Hematopoietic multipotent progenitor cell treated with erythropoietin and hydrocortisone succinate and interleukin-3 and kit ligand, for 17 days (in vitro differentiated cells): ENCODE measurements at regions not wholly inside any gene's neighbourhood (a gene's known extent, or its start where the extent isn't known, plus 50 kb on each side); places are given as distances from the start of the nearest gene placed in this dataset.
"Not testable (repeated sequence)": the region's sequence is repeated elsewhere in the genome, so short reads cannot be mapped to it uniquely, and the experiment has no call there.

Experiments used
- DNase-seq: peaks from one replicate; pipeline ENCODE4 v3.0.0-alpha.2; 2015; ENCODE audit warnings: low spot score

DNA sequence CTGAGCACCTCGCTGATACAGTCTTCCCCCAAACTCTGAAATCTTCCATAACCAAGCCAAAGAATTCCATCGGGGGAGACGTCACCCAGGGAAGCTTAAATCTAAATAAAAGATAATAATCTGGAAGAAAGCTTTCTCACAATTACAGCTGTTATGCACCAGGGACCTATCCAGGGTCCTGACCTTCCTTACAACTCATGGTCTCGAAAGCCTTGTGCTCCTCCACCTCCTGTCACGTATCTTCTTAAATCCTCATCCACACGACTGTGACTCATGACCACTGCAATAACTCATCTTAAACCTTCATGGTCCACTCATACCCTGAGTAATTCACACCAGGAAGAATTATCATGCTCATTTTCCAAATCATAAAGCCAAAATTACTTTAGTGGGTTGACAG, 166.8 kb upstream of the FRG1 start:
- DNase-seq = no peak

DNA sequence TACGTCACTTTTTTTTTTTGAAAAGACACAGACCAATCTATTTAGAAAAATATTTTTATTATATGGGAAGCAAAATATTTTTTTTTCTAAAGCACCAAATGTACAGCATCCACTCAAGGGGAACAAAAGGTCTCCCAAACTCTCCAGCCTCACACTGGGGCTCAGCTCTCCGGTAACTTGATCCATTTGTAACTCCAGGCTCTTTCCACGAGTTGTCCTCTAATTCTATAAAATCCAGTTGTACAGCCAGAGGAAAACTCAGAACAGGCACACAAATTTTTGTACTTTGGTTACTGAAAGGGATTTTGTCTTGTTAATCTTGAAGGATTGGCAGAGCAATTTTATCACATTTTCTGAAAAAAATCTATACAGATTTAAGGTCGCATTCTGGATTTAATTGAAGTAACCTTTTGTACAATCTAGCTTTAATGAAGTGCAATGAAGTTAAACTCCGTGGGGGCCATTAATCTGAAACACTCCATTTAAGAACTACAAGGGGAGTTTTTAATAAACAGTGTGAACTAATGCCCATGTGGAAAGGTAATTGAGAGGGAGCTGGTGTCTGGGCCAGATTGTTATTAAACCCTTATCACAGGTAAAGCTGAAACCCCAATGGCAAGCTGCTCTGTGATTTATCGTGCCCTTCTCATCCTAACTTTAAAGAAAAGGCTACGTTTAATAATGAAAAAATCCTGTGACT, 161.2 kb upstream of the FRG1 start:
- no peak for DNase-seq

DNA sequence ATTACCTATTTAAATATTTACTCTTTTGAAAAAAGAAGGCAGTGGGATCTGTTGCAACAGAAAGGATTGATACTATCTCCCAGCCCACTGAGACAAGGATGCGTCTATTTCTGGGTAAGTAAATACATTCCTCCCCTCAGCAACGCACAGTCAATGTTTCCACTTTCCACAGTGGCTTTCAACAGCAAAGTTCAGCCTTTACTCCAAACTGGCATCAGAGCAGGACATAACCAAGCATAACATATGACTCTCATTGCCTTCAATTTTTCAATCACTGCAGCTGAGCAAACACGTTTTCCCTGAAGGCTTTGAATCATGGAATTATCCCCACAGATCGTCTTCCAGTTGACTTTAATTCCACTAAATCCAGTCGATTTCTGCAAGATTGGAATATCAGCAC, 160.3 kb upstream of the FRG1 start:
- DNase-seq = no peak

DNA sequence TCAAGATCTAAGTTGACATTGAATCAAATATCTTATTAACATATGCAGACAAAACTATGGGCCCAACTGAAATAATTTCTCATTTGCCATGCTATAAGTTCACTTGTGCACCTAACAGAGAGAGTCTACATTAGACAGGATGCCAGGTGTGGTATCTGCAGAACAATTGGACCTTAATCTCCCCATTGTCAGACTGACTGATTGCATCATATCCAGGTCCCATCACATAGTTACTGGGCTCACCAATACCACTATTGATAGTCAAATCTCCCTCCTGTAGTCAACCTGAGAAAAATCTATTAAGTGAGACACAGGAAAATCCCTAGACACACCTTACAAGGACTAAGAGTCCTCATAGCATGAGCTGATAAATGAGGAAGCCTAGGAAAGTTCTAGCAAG, 156.0 kb upstream of the FRG1 start:
- no peak for DNase-seq

DNA sequence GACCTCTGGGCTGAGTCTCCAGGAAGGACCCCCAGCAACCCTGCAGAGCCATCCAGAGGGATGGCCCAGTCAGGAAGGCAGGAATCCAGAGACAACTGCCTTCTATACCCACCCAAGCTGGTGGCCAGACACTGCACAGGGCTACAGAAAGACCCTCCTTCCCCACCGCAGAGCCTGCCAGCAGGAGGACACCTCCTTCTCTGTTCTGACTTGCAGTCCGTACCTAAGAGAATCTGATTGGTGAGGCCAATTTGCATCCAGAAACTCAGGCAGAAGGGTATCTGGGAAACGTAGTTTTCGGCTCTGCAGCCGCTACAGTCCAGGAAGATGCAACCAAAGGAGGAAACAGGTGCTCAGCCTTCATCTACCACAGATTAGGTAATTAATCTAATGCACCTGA, 155.4 kb upstream of the FRG1 start:
- DNase-seq = no peak

DNA sequence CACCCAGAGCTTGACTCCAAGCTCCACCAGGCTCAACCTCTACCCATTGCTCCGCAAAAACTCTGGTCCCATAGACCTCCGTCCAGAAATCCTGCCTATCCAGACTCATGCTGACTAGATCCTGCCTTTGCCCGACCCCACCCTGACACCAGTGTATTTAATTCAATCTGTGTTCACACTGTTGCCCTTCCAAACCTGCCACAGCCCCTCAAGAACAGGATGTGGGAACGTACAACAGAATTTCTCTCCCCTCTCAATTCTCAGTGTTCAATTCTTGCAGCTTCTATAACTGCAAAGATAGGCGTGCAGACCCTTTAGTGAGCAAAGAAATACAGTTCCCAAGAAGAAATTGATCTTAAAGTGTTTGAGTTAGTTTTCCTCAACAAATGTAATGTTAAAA, 154.2 kb upstream of the FRG1 start:
- DNase-seq = no peak

DNA sequence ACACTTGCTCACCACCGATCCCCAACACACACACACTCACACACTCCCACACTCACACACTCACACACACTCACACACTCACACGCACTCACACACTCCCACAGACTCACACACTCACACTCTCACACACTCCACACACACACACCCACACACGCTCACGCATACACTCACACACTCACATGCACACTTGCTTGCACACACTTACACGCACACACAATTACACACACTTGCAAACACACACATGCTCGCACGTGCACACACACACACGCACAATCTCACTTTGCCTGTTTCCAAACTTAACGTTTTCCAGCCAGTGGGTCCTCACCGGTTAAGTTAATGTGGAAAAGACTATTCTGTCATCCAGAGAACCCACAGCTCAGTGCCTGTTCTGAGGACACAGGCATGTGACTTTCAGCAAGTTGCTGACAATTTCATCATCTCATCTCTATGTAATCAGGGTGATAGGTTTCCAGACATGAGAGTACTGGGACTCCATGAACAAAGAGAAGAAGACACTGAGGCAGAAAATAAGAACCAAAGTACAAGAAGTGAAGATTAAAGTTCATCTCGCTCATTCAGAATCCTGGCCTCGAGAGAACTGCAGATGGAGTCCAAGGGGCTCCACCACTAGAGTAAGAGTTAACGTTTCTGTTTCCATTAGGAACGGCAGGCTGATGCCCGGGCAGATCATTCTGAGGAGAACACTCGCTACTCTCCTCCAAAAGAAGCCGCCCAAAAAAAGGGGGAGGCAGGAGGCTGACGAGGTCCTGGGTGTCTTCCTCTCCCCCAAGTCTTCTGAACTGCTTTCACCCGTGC, 153.2 kb upstream of the FRG1 start:
- DNase-seq = no peak

DNA sequence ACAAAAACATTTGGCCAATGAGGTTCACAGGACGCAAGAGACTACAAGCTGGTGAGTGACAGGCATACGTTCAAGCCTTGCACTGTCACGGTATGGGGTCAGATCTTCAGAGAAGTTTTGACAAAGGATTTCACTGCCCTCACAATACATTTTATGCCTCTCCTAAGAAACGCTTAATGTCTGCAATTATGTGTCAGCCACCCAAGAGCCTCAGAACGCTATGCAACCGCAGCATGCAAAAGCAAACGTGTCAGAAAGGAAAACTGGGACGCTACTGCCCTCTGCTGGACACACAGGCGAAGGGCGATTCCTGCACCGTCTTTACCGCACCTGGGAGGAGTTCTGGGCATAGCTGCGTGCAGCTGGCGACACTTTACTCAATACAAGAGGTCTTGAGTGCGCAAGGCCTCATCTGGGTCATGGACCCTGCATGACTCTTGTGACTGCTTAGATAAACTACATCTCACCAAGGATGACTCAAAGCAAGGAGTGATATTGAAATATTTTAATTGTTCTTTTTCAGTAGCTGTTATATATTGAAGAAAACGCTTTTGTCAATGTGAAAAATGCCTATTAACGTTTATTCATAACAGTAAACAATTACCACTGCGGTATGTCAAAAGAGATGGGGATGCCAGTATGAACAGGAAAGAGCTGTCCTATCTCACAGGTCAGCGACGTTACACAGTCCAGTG, 147.6 kb upstream of the FRG1 start:
- DNase-seq = peak; percentile 65

DNA sequence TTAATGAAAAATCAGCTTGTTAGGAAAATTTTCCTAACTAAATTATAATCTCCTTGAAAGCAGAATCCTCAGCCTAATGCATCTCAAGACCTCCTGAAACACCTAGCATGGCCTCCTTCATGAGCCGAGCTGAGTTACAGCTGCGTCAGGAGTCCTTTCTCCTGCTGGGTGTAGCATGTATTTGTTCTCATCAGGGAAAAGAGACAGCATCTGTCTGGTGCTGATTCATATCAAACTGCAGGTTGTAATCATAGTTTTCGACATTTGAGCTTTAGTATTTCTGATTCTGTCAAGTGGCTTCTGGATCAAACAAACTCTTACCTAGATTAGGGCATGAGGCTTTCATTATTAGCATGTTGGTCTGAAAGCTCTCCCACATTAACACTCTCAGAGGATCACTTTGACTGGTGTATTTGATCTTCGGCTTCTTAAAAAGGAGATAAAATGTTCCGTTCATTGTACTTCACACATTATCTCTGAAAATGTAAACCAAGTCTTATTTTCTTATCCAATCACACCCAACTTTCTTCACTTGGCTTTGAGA, 140.1 kb upstream of the FRG1 start:
- no peak for DNase-seq

DNA sequence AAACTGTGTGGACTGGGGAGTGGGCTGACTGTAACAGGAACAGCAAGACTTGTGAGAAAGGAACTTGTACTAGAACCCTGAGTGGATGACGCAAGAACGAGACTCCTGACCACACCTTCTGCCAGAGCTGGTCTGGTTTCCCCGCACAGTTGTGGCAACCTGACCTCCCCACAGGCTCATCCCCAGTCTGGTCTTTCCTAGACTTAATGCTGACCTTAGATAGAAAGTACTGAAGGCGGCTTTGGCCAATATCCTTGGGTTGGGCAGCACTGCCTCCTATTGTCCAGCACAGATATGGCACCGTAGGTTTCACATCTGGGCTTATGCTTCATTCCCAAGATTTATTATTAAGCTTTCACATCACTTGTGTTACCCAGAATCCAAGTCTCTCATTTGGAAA, 137.8 kb upstream of the FRG1 start:
- no peak for DNase-seq

DNA sequence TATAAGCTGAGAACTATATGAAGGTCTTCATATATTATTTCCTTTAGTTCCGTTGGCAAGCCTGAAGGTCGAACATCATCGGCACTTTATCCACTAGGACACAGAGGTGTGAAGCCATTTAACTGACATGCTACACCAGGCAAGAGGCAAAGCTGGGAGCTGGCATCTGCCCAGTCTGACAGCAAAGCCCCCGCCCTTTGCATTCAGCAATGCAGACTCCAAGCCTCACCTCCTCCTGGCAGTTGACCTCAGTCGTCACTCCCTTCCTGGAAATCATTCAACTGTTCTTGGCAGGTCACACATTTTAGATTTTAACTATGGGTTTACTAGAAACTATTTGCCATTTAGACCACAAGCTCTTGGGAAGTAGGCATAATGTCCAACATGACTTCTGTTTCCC, 135.8 kb upstream of the FRG1 start:
- peak; percentile 17 for DNase-seq

DNA sequence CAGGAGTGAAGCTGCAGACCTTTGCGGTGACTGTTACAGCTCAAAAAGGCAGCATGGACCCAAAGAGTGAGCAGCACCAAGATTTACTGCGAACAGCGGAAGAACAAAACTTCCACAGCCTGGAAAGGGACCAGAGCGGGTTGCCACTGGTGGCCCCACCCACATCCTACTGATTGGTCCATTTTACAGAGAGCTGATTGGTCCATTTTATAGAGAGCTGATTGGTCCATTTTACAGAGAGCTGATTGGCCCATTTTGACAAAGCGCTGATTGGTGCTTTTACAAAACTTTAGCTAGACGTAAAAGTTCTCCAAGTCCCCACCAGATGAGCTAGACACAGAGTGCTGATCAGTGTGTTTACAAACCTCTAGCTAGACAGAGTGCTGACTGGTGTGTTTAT, 134.2 kb upstream of the FRG1 start:
- DNase-seq = no peak

DNA sequence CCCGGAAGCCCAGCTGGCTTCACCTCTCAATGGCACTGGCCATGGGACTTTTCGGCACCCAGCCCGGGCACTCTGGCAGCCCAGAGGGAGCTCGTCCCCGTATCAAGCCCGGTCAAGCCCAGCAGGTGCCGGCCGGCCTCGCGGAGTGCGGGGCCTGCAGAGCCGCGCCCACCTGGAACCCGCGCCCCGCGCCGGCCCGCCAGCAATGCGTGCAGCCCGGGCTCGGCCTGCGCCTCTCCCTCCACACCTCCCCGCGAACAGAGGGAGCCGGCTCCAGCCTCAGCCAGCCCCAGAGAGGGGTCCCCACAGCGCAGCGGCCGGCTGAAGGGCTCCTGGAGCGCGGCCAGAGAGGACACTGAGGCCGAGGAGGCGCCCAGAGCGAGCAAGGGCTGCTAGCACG, 133.6 kb upstream of the FRG1 start:
- DNase-seq = no peak

DNA sequence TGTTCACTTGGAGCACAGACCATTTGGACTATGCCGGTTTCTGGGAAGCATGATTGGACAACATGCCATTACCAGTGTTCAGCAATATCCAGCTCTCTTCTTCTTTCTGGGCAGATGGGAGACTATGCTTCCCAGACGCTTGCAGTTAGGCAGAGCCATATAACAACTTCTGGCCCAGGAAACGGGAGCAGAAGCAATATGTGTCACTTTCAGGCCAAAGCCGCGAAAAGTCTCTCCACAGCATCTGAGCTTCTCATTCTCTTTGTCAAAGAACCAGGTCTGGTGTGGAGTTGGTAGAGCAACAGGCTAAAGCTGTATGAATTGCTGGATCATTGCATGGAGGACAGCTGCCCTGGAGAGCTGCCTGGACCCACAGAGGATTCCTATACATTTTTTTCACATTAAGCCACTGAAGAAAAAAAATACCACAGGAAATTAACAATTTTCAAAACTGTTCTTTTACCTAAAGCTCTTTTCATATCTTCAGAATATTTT, 131.4 kb upstream of the FRG1 start:
- no peak for DNase-seq

DNA sequence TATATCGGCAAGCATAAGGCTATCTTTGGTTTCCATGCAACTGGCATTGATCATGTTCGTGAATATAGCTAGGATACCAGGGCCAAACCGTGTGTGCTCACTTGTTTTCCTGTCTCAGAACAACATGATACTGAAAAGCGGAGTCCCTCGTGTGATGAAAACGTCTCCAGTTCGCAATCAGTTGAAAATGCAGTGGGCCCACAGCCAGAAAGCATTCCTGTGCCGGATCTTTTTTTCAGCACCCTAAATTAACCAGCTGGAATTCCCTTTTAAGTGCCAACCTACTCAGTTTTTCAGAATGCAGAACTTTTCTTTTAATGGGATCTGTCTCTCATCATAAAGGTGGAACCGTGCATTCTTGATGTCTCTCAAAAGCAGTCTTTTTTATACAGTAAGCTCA, 130.8 kb upstream of the FRG1 start:
- no peak for DNase-seq

DNA sequence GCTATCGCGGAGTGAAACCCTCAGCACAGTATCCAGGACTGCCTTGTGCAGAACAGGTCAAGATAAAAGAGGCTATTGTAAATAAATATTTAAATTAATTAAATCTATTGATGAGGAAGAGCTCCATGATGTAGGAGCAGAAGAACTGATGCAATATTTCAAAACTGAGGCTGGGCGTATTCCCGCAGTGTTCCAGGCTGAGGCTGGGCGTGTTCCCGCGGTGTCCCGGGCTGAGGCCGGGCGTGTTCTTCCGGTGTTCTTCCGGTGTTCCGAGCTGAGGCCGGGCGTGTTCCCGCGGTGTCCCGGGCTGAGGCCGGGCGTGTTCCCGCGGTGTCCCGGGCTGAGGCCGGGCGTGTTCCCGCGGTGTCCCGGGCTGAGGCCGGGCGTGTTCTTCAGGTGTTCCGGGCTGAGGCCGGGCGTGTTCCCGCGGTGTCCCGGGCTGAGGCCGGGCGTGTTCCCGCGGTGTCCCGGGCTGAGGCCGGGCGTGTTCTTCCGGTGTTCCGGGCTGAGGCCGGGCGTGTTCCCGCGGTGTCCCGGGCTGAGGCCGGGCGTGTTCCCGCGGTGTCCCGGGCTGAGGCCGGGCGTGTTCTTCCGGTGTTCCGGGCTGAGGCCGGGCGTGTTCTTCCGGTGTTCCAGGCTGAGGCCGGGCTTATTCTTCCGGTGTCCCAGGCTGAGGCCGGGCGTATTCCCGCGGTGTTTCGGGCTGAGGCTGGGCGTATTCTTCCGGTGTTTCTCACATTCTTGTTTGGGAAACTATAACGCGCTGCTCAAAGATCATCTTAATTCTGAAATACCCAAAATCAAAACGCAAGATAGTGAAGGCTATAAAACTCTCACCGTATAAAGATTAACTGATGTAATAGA, 130.1 kb upstream of the FRG1 start:
- DNase-seq = not testable (repeated sequence)

DNA sequence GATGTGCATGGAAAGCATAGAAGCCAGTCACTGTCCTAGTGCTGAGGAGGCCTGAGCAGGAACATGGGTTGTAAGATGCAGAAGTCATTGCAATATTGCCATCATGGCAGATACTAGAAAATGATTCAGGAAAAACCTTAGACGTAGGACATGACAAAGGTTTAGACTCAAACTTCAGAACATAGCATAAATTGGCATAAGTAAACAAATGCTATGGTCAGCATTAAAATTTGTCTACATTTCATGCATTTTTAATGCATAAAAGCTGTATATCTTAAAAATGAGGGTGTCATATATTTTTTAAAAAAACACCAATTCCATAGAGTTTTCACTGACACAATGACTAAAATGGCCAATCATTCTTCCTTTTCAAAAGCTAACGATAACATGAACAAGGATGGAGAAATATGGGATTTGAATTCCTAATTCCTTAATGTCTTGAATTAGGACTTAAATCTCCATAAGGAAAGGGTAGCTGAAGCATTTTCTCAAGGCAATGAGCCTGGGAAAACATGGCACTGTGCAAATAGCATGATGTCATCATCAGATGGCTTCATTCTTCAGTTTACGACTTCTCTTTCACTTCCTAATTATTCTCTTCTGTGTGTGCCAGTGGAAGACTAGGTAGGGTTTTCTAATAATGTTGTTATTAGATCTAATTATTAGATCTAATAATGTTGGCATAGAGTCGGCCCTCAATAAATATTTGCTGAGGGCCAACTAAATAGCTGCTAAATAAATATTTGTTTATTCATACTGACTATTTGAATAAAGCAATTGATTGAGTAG, 125.1 kb upstream of the FRG1 start:
- no peak for DNase-seq

DNA sequence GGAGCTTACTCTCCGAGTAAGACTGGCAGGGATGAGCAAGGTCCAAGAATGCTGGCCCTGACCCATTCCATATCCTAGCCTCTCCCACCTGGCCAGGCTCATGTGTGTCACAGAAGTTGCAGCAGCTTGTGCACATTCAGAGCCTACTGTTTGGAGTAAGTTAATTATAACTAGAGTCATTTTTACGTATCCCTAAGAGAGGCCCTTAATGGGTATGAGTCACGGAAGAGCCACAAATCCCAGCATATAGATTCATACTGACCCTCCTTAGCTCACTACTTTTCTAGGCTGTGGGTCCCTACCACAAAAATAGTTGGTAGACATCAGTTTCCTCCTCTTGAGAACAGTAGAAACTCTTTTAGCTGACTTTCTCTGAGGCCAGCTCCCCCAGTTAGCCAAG, 118.3 kb upstream of the FRG1 start:
- no peak for DNase-seq

DNA sequence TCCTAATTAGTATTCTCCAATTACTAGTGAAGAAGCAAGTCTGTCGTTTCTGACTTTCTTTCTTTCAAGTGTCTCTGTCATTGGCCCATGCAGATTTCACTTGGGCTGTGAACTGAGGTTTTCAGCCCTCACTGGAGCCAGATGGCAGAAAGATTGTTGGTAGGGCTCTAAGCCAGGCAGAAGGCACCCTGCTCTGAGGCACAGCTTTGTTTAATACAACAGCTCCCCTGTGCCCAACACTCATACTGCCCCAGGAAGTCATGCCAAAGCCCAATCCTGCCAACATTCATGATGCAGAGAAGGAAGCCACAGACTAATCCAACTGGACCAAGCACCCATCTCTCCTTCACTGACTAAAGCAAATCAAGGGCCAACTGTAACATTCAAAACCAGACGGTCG, 117.1 kb upstream of the FRG1 start:
- no peak for DNase-seq

DNA sequence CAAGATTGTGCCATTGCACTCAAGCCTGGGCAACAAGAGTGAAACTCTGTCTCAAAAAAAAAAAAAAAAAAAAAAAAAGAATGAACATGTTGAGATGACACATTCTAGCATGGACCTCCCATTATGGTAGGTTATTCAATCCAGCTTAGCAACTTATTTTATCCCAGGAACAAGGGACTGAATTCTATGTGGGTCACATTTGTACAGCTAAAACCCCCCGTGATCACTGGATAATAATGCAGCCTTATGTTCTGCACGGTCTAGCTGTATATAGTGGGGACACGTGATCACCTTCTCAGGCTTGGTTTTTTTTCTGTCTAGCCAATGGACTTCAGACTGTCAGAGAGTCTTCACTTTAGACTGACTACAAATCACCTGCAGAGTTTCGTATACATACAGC, 115.2 kb upstream of the FRG1 start:
- no peak for DNase-seq

DNA sequence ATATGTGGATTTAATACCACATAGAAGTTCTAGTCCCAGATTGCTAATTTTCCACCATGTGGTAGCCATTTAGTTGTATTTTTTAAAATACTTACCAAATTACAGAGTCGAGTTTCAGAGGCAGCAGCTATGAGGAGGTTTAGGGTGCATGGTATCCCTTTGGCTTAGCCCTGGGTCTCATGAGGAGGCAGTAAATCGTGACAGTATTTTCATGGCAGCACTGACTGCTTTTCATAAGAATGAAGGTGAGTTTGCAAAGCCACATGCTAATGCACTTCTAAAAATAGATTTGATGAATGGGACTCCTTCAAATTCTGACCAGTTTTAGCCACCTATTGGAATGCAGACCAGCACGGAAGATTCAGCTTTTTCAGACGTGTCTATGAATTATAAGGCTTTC, 114.0 kb upstream of the FRG1 start:
- no peak for DNase-seq
